ENCODE measurements at regions not wholly inside any gene's neighbourhood (a gene's known extent, or its start where the extent isn't known, plus 50 kb on each side); places are given as distances from the start of the nearest gene placed in this dataset.

GRCh38 chr4:86498863-86499166 lies 95.3 kb upstream of the PTPN13 start:
- Histone ChIP-seq H3K9ac (replicated peaks; ENCODE audit: extremely low read depth, insufficient read depth, low read length) (no peak overlapping the region), H3K4me2 (ENCODE audit: insufficient read depth, low read length) (no peak overlapping the region), H3K36me3 (ENCODE audit: control insufficient read depth in 2 of 2, extremely low read depth in 1 of 2, insufficient read depth in 2 of 2, low read length in 2 of 2) (no peaks in the 10 kb centered on the region), H2AFZ (ENCODE audit: low read depth, low read length) (no peak overlapping the region), H4K20me1 (replicated peaks; ENCODE audit: control insufficient read depth, extremely low read depth, insufficient read depth, low read length) (no peaks in the 10 kb centered on the region), H3K79me2 (ENCODE audit: control insufficient read depth, insufficient read depth, low read length) (no peaks in the 10 kb centered on the region), H3K27me3 (ENCODE audit: control insufficient read depth in 2 of 2, insufficient read depth in 2 of 2, low read length in 2 of 2) (no peaks in the 10 kb centered on the region), H3K9me3 (replicated peaks; ENCODE audit: control insufficient read depth, insufficient read depth, low read length) (no peaks in the 10 kb centered on the region), H3K27ac (ENCODE audit: insufficient read depth, low read depth, low read length) (no peak overlapping the region), H3K9me1 (replicated peaks; ENCODE audit: control insufficient read depth, extremely low read depth, insufficient read depth, low read length) (no peaks in the 10 kb centered on the region), H3K4me1 (ENCODE audit: control insufficient read depth, extremely low read depth, insufficient read depth, low read length) (no peaks in the 10 kb centered on the region), H3K4me3 (replicated peaks in 1 of 3; ENCODE audit: insufficient read depth in 1 of 3, low read depth in 1 of 3, low read length in 3 of 3) (no peak overlapping the region)
- FAIRE-seq (no peak), DNase-seq (ENCODE audit: low read depth, low spot score) (no peak)
- no TSS peak for BruUV-seq (replicated peaks)
- dilution Hi-C loops (cut with MboI; ENCODE audit: extremely low pct_ligation_motif_present, low sequenced_read_pairs) (no loop called here), intact Hi-C loops (cut with micrococcal nuclease) (loop anchor here (2.0 to 5.0 kb wide), 3 partner anchors 96 to 593 kb away; partner anchors contain the start of gene PTPN13)
- POLR2A ChIA-PET: no interaction called here
- CTCF ChIA-PET: interaction anchor here (0.6 to 8.9 kb wide), 41 partner anchors 9 to 1414 kb away, joined by 3 to 133 read pairs (median 4); partner anchors contain the start of genes AFF1, C4orf36, PTPN13 and SLC10A6
- TF ChIP-seq FOS (IDR thresholded peaks at IDR 0.05; ENCODE audit: borderline replicate concordance, insufficient read depth, low read length): no peak
- TF ChIP-seq POLR2A (IDR thresholded peaks at IDR 0.05; ENCODE audit: low read depth, low read length): no peak
- TF ChIP-seq GATA2 (IDR thresholded peaks at IDR 0.05; ENCODE audit: insufficient read depth, insufficient read length, low read depth, low read length): no peak
- no peak for TF ChIP-seq EZH2 (IDR thresholded peaks at IDR 0.05; ENCODE audit: borderline replicate concordance, low read depth, low read length, severe bottlenecking)
- TF ChIP-seq MAX (IDR thresholded peaks at IDR 0.05; ENCODE audit: insufficient read depth, insufficient read length): no peak
- TF ChIP-seq JUN (IDR thresholded peaks at IDR 0.05; ENCODE audit: borderline replicate concordance, insufficient read depth, insufficient read length, low read depth): no peak
- TF ChIP-seq POLR2AphosphoS5 (IDR thresholded peaks at IDR 0.05; ENCODE audit: insufficient read depth, low read depth, low read length): no peak
- TF ChIP-seq, protein P1, sequence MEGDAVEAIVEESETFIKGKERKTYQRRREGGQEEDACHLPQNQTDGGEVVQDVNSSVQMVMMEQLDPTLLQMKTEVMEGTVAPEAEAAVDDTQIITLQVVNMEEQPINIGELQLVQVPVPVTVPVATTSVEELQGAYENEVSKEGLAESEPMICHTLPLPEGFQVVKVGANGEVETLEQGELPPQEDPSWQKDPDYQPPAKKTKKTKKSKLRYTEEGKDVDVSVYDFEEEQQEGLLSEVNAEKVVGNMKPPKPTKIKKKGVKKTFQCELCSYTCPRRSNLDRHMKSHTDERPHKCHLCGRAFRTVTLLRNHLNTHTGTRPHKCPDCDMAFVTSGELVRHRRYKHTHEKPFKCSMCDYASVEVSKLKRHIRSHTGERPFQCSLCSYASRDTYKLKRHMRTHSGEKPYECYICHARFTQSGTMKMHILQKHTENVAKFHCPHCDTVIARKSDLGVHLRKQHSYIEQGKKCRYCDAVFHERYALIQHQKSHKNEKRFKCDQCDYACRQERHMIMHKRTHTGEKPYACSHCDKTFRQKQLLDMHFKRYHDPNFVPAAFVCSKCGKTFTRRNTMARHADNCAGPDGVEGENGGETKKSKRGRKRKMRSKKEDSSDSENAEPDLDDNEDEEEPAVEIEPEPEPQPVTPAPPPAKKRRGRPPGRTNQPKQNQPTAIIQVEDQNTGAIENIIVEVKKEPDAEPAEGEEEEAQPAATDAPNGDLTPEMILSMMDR (IDR thresholded peaks at IDR 0.05; ENCODE audit: extremely low read depth in 1 of 2, insufficient read depth in 1 of 2, low read depth in 1 of 2, low read length in 2 of 2): no peak
- TF ChIP-seq MYC (IDR thresholded peaks at IDR 0.05; ENCODE audit: low read depth, low read length): no peak
